SJCRH30 (cell line): ENCODE measurements at regions not wholly inside any gene's neighbourhood (a gene's known extent, or its start where the extent isn't known, plus 50 kb on each side); places are given as distances from the start of the nearest gene placed in this dataset.

Experiments
- DNase-seq, 2 experiments: peaks; one replicate each; pipeline ENCODE4 v3.0.0-alpha.2; 2015 to 2020
- H3K27ac ChIP-seq: fragments of 250-450 bp; sonication (Bioruptor Pico); 2 replicates; pipeline ENCODE4 v1.5.1; 2020; ENCODE audit warnings: mild to moderate bottlenecking, moderate library complexity
- H3K27me3 ChIP-seq: fragments of 250-450 bp; sonication (Bioruptor Pico); 2 replicates; pipeline ENCODE4 v1.5.1; 2020; ENCODE audit warnings: mild to moderate bottlenecking, moderate library complexity
- H3K36me3 ChIP-seq: fragments of 250-450 bp; sonication (Bioruptor Pico); 2 replicates; pipeline ENCODE4 v1.5.1; 2020; ENCODE audit warnings: mild to moderate bottlenecking, moderate library complexity
- H3K4me1 ChIP-seq: fragments of 250-450 bp; sonication (Bioruptor Pico); 2 replicates; pipeline ENCODE4 v1.5.1; 2020; ENCODE audit warnings: mild to moderate bottlenecking, moderate library complexity
- H3K4me3 ChIP-seq: fragments of 250-450 bp; sonication (Bioruptor Pico); 2 replicates; pipeline ENCODE4 v1.5.1; 2020; ENCODE audit warnings: mild to moderate bottlenecking, moderate library complexity
- H3K9me3 ChIP-seq: fragments of 250-450 bp; sonication (Bioruptor Pico); replicated peaks from 2 replicates; pipeline ENCODE4 v1.5.1; 2020; ENCODE audit warnings: mild to moderate bottlenecking, moderate library complexity

DNA sequence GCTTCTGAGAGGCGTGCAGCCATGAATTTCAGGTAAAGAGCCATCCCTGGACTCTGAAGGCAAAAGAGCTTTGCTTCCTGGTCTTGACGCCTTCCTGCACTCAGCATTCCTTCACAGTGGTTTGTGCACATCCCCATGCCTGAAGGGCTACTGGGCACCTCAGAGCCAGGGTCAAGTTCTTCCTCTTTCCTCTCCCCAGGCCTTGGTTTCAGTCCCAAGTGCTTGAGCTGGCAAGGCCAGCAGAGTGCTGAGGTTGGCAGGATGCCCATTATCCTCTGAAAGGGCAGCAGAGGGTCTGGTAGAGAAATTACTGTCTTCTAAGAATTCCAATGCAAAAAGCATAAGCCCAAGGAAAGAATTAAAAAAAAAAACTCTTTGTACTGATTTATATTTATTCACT, 1064.9 kb downstream of the TTLL7 start:
- DNase-seq, result peak; percentile 9 to 11
- H3K4me1 ChIP-seq, result no peaks in the 10 kb centered on the region
- H3K27me3 ChIP-seq, result no peaks in the 10 kb centered on the region
- no peaks in the 10 kb centered on the region for H3K36me3 ChIP-seq
- H3K9me3 ChIP-seq, result no peaks in the 10 kb centered on the region
- no peak overlapping the region for H3K4me3 ChIP-seq
- no peak overlapping the region for H3K27ac ChIP-seq

DNA sequence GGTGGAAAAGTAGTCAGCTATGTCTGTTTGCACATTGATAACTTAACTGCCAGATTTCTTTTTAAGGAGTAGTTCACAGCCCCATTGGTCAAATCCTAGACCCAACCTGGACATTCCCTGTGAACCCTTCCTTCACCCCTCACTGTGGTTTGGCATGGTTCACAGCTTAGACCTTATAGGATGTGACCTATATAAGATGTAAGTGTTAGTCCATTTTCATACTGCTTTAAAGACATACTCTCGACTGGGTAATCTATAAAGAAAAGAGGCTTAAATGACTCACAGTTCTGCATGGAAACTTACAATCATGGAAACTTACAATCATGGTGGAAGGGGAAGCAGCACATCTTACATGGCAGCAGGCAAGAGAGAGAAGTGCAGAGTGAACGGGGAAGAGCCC, 1066.2 kb downstream of the TTLL7 start:
- H3K4me1 ChIP-seq, result no peaks in the 10 kb centered on the region

DNA sequence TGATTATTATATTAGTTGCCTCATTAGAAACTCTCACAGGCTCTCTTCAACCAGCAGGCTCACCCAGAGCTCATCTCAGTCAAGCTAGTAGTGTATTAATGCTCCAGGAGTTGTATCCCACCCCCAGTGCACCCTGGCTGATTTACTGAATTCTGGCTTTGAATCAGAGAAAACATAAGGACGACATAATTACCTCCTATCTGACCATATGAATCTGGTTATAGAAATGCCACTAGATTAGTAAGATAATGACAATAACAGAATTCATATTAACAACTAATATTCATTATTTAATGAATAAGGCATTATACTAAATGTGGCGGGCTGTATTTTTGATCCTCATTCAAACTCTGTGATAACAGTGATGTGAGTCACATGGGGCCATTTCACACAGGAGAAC, 1066.7 kb downstream of the TTLL7 start:
- Histone ChIP-seq H3K4me3 (no peak overlapping the region), H3K27ac (no peak overlapping the region), H3K27me3 (no peaks in the 10 kb centered on the region), H3K36me3 (no peaks in the 10 kb centered on the region), H3K4me1 (no peaks in the 10 kb centered on the region), H3K9me3 (no peaks in the 10 kb centered on the region)
- DNase-seq, result no peak

More for the DNA sequence above, 1066.2 kb downstream of the TTLL7 start:
- Histone ChIP-seq H3K27me3 (no peaks in the 10 kb centered on the region), H3K9me3 (no peaks in the 10 kb centered on the region), H3K27ac (no peak overlapping the region), H3K4me3 (no peak overlapping the region), H3K36me3 (no peaks in the 10 kb centered on the region)
- DNase-seq, result no peak

DNA sequence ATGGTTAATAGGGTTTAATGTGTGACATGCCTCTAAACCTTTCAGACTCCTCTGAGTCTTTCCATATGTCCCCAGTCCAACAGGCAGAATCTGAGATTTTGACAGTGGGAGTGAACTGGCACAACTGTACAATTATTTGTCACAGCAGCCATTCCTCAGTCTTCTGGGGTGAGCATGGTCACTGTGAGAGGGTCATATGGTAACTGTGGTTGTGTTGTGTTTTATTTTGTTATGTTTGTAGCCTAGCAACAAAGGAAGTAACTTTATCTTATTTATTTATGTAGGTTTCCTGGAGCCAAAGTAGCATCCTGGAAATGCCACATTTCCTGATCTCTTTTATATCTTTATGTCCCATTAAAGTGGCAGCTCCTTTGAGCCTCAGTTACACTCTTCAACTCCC, 1067.9 kb downstream of the TTLL7 start:
- H3K27me3 ChIP-seq, result no peaks in the 10 kb centered on the region
- no peaks in the 10 kb centered on the region for H3K36me3 ChIP-seq
- no peaks in the 10 kb centered on the region for H3K9me3 ChIP-seq
- no peak overlapping the region for H3K4me3 ChIP-seq
- no peak for DNase-seq
- H3K27ac ChIP-seq, result no peak overlapping the region
- no peaks in the 10 kb centered on the region for H3K4me1 ChIP-seq

DNA sequence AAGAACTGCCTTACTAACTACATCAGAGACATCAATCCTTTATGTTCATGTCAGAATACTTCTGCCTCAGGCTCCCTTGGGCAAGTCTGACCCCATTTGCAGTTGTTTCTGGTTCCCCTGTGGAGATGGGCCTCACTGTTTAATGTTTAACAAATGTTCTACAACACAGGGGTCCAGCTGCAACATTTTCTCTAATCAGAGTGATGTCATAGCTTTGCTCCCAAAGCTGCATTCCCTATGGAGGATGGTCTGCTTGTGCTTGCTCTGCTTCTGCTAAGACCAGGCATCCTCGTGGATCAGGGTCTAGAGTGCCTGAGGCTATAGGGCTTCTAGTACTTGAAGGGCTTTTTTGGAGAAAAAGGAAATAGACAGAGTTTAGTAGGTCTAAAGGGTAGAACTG, 1071.2 kb downstream of the TTLL7 start:
- peak; percentile 7 to 20 for DNase-seq
- H3K27ac ChIP-seq, result no peak overlapping the region
- H3K4me3 ChIP-seq, result no peak overlapping the region
- no peaks in the 10 kb centered on the region for H3K9me3 ChIP-seq
- no peaks in the 10 kb centered on the region for H3K27me3 ChIP-seq
- H3K4me1 ChIP-seq, result no peaks in the 10 kb centered on the region
- H3K36me3 ChIP-seq, result no peaks in the 10 kb centered on the region

DNA sequence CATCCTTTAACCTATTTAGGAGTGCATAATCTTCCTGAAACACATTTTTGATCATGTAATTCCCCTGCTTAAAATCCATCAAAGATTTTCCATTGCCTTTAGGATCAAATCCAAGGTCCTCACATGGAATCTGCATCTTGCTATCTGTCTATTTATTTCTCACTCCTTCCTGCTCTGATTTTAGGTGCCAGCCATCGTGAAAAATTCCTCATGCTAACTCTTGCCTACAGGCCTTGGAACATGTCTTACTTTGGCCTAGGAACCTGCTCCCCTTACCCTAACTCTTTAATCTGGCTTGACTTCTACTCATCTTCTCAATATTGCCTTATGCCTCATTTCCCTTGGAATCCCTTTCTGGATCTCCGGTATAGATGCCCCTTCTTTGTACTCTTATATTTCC, 1074.3 kb downstream of the TTLL7 start:
- H3K4me1 ChIP-seq, result no peaks in the 10 kb centered on the region

DNA sequence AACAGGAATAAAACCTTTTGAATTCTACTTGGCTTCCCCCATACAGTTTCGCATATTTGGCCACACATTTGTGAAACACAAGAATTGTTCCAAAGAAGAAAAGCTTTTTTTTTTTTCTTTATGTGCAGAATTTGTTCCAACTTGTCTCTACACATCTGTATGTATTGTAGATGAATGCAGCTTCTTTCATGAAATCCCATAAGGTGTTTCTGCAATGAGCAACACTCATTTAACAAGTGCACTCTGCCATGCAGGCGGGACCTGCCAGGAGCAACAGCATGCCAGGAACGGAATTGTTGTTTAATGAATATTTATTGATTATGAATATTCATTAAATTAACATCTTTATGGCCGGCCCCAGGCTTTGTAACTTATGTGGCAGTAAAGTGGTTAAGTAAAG, 1075.0 kb downstream of the TTLL7 start:
- DNase-seq, result no peak
- H3K36me3 ChIP-seq, result no peaks in the 10 kb centered on the region

More for the DNA sequence above, 1074.3 kb downstream of the TTLL7 start:
- Histone ChIP-seq H3K4me3 (no peak overlapping the region), H3K27me3 (no peaks in the 10 kb centered on the region), H3K36me3 (no peaks in the 10 kb centered on the region), H3K27ac (no peak overlapping the region), H3K9me3 (no peaks in the 10 kb centered on the region)
- DNase-seq, result no peak

DNA sequence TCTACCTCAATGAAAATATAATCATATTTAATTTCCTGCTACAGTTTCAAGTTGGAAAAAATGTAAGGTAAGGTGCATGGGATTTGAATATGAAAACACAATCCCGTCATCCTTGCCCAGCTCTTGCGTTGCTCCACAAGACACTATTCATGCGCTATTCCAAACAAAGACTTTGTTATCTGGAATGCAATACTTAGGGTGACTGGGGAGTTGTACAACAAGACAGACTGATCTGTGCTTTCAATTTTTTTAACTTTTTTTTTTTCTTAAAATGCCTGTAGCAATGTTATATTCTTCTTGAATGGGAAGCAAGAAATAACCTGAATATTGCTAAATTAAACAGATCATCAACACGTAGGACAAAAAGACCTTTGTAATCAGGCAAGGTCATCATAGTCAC, 1077.2 kb downstream of the TTLL7 start:
- no peak for DNase-seq
- Histone ChIP-seq H3K4me1 (no peaks in the 10 kb centered on the region), H3K27ac (no peak overlapping the region), H3K4me3 (no peak overlapping the region), H3K36me3 (no peaks in the 10 kb centered on the region), H3K9me3 (no peaks in the 10 kb centered on the region), H3K27me3 (no peaks in the 10 kb centered on the region)

More for the DNA sequence above, 1075.0 kb downstream of the TTLL7 start:
- Histone ChIP-seq H3K9me3 (no peaks in the 10 kb centered on the region), H3K4me1 (no peaks in the 10 kb centered on the region), H3K27me3 (no peaks in the 10 kb centered on the region), H3K27ac (no peak overlapping the region), H3K4me3 (no peak overlapping the region)

DNA sequence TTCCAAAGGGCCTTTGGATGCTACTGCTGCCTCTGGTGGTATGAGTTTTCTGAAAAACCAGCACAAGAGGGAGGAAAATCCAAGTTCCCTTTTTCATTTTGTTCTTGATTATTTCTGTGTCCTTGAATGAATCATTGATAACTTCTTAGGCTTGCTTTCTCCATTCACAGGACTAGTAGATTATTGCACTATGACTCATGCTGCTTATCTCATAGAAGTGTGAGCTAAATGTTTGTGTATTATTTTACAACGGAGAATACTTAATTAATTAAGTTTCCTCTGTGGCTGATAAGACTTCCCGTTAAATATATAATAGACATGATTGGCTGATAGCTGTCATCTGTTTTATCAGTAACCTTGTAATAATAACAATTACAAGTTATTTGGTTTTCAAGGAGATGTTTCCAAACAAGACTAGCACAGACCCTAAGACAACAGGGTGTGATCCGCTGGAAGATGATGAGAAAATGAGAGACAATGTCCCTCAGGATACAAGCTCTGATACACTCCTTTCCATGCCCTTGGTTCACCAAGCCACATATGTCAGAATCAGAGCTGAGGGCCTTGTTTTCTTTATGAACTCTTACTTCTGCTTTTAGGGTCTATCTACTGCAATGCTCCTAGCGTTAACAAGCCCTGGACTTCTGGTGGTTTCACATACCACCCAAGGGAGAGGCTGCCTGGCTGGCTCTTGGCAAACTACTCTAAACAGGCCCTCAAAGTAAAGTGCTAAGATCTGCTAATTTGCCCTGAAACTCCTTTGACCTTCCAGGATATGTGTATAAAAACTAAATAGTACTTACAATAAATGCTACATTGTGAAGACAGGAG, 1078.3 kb downstream of the TTLL7 start:
- Histone ChIP-seq H3K27ac (no peak overlapping the region), H3K27me3 (no peaks in the 10 kb centered on the region)
- no peak for DNase-seq

DNA sequence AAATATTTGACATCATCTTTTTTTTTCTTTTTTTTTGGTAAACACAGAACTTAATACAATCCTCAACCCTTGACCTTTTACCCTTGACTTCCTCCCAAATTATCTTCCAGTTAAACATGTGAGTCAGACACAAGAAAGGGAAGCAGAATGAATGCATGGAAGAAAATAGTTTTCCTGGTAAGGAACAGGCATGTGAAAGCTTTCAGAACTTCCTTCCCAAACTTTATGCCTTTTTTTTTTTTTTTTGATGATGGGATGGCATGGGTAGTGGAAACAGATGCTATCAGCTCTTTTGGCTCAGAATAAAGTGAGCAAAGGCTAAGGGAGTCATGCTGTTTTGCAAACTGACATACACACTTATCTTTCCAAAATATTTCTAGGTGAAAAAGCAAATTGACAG, 1079.1 kb downstream of the TTLL7 start:
- no peaks in the 10 kb centered on the region for H3K36me3 ChIP-seq
- no peaks in the 10 kb centered on the region for H3K9me3 ChIP-seq
- no peak overlapping the region for H3K4me3 ChIP-seq
- no peaks in the 10 kb centered on the region for H3K4me1 ChIP-seq
- no peaks in the 10 kb centered on the region for H3K27me3 ChIP-seq
- H3K27ac ChIP-seq, result no peak overlapping the region
- DNase-seq, result no peak

More for the DNA sequence above, 1078.3 kb downstream of the TTLL7 start:
- H3K9me3 ChIP-seq, result no peaks in the 10 kb centered on the region
- H3K36me3 ChIP-seq, result no peaks in the 10 kb centered on the region
- no peak overlapping the region for H3K4me3 ChIP-seq
- H3K4me1 ChIP-seq, result no peaks in the 10 kb centered on the region

DNA sequence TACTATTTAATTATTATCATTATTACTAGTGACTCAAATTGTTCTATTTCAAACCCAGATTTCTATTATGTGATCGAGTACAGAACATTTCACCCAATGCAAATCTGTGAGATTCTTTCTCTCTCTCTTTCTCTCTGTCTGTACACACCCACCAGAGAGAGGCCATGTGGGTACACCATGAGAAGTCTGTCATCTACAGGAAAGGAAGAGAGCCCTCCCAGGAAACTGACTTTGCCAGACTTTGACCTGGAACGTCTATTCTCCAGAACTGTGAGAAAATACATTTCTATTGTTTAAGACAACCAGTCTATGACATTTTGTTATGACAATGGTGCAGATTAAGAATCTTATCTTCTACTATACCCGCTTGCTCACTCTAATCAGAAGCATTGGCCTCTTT, 1091.6 kb downstream of the TTLL7 start:
- no peak overlapping the region for H3K4me3 ChIP-seq
- no peak overlapping the region for H3K27ac ChIP-seq
- no peaks in the 10 kb centered on the region for H3K27me3 ChIP-seq
- no peaks in the 10 kb centered on the region for H3K9me3 ChIP-seq
- H3K4me1 ChIP-seq, result no peaks in the 10 kb centered on the region
- DNase-seq, result no peak
- H3K36me3 ChIP-seq, result no peaks in the 10 kb centered on the region

DNA sequence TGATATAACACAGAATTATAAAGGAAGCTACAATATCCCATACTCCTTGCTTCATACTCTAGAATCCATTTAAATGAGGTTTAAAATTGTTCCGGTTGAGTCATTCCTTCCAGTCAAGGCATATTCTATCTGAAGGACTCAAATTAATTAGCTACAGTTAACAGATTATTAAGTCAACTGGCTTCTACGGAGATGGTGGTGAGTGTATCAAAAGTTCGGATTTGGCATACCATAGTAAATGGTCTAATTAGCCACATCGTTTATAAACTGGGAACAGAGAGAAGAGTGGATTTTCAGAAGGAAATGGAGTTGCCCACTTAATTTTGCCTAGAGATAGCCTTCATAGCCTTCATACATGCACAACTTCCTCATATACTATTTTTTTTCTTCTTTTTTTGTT, 1095.3 kb downstream of the TTLL7 start:
- Histone ChIP-seq H3K27ac (no peak overlapping the region), H3K27me3 (no peaks in the 10 kb centered on the region), H3K36me3 (no peaks in the 10 kb centered on the region), H3K9me3 (no peaks in the 10 kb centered on the region), H3K4me3 (no peak overlapping the region), H3K4me1 (no peaks in the 10 kb centered on the region)
- no peak for DNase-seq

DNA sequence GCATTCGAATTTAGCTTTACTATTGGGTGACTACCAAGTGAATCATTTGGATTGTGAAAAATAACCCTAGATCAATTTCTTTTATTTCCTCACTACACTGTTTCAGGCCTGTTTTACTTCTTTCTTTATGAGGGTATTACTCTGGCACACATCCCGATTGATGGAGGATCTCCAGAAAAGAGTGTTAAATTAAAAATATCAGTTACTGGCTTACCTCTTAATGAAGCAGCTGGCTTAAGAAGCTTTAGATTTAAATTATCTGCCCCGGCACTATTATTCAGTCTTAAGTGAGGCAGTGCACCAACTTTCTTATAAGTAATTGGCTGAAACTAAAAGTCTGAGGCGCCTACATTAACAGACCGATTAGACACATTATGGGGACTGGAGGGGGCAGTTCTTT, 1097.4 kb downstream of the TTLL7 start:
- H3K27me3 ChIP-seq, result no peaks in the 10 kb centered on the region
- H3K27ac ChIP-seq, result no peak overlapping the region

DNA sequence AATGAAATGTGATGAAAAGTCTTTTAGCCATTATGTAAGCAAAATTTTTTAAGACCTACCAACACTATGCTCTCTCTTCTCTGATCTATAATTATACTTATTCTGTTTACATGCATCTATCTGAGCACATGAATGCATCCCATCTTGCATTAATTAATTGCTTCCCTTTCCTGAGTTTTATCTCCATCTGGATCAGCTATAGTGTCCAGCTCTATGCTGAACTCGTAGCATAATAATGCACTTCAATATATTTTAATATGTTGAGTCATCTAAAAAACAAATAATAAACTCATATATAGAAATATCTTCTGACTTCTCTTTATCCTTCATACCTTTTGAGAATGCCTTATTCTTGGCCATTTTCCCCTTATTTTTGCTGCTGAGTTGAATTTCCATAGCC, 1097.8 kb downstream of the TTLL7 start:
- Histone ChIP-seq H3K27me3 (no peaks in the 10 kb centered on the region), H3K27ac (no peak overlapping the region), H3K4me1 (no peaks in the 10 kb centered on the region), H3K36me3 (no peaks in the 10 kb centered on the region), H3K4me3 (no peak overlapping the region), H3K9me3 (no peaks in the 10 kb centered on the region)
- no peak for DNase-seq

More for the DNA sequence above, 1097.4 kb downstream of the TTLL7 start:
- no peak overlapping the region for H3K4me3 ChIP-seq
- no peaks in the 10 kb centered on the region for H3K9me3 ChIP-seq
- DNase-seq, result no peak
- H3K36me3 ChIP-seq, result no peaks in the 10 kb centered on the region
- no peaks in the 10 kb centered on the region for H3K4me1 ChIP-seq

DNA sequence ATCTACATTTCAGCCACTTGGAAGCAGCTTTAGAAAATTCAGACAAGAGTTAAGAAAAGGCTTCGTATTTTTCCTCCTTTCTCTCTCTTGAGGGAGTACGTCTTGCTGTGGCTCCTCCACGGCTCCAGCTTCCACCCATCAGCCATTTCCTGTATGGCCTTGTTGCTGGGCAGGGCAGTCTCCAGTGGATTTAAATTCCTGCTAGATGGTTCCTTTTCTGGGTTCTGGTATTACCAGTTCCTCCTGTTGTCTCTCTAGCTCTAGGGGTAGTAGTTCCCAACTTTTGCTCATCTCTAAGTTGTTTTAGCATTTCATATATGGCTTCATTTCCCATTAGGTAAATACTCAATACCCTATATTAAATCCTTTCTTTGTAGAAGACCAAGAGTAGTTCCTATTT, 1098.3 kb downstream of the ADGRL2 start:
- H3K4me1 ChIP-seq, result no peaks in the 10 kb centered on the region
- H3K27ac ChIP-seq, result no peak overlapping the region
- H3K4me3 ChIP-seq, result no peak overlapping the region
- no peaks in the 10 kb centered on the region for H3K9me3 ChIP-seq
- H3K27me3 ChIP-seq, result no peaks in the 10 kb centered on the region
- H3K36me3 ChIP-seq, result no peaks in the 10 kb centered on the region
- no peak for DNase-seq

DNA sequence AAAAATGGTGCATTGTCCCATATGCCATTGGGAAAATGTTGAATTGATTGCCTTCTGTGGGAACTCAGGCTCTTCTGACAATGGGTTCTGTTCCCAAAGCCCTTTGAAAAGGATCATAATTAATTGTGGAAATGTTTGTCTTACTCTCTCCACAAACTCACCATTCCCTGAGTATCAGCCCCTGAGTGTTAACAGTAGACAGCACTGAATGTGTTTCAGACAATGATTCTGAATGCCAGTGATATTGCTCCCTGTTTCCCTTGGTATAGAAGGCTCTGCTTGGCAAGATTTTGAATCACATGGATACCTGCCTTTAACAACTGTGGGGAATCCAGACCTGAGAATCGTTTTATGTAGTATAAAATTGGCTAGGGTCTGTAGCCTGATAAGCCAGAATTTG, 1096.8 kb downstream of the ADGRL2 start:
- Histone ChIP-seq H3K9me3 (no peaks in the 10 kb centered on the region), H3K27ac (no peak overlapping the region), H3K4me3 (no peak overlapping the region), H3K36me3 (no peaks in the 10 kb centered on the region), H3K27me3 (no peaks in the 10 kb centered on the region), H3K4me1 (no peaks in the 10 kb centered on the region)
- no peak for DNase-seq
